OCI-LY7 (cell line): ENCODE measurements at regions not wholly inside any gene's neighbourhood (a gene's known extent, or its start where the extent isn't known, plus 50 kb on each side); places are given as distances from the start of the nearest gene placed in this dataset.

ENCODE experiments used
- EZH2phosphoT487 ChIP-seq: fragments of 200-600 bp; sonication (generic); IDR thresholded peaks from 2 replicates; pipeline ENCODE4 v1.6.1; 2018; ENCODE audit warnings: low read depth, borderline replicate concordance, mild to moderate bottlenecking, mixed run types, antibody characterized with exemption, low read length, moderate library complexity, mixed read lengths
- TF ChIP-seq, protein P1 (sequence below): fragments of 200-600 bp; sonication (generic); conservative IDR thresholded peaks from 2 replicates; pipeline ENCODE4 v1.5.1; 2014; ENCODE audit warnings: mild to moderate bottlenecking, antibody characterized with exemption, low read length, moderate library complexity, mixed read lengths

DNA sequence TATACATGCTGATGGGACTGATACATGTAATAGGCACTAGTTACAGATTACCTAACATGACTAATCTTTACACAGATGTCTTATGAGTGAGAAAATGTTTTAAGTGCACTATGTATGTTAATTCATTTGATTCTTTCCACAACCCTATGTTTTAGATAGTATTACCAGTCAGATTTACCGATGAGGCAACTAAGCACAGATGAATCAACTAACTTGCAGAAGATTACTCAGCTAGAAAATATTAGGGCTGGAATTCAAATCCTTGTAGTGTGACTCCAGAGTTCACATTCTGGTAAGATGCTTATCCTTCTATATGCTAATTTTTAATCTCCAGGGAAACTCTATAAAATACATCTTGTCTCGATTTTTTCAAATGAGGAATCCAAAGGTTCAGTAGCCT is 964.9 kb downstream of the REEP3 start:
- TF ChIP-seq, protein P1, sequence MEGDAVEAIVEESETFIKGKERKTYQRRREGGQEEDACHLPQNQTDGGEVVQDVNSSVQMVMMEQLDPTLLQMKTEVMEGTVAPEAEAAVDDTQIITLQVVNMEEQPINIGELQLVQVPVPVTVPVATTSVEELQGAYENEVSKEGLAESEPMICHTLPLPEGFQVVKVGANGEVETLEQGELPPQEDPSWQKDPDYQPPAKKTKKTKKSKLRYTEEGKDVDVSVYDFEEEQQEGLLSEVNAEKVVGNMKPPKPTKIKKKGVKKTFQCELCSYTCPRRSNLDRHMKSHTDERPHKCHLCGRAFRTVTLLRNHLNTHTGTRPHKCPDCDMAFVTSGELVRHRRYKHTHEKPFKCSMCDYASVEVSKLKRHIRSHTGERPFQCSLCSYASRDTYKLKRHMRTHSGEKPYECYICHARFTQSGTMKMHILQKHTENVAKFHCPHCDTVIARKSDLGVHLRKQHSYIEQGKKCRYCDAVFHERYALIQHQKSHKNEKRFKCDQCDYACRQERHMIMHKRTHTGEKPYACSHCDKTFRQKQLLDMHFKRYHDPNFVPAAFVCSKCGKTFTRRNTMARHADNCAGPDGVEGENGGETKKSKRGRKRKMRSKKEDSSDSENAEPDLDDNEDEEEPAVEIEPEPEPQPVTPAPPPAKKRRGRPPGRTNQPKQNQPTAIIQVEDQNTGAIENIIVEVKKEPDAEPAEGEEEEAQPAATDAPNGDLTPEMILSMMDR = no peak
- TF ChIP-seq EZH2phosphoT487 = no peak
